Jurkat, Clone E6-1 (cell line): ENCODE measurements at regions not wholly inside any gene's neighbourhood (a gene's known extent, or its start where the extent isn't known, plus 50 kb on each side); places are given as distances from the start of the nearest gene placed in this dataset.
A peak's percentile ranks its signal among the peaks of the same experiment; 100 is the strongest.
"Not testable (repeated sequence)": the region's sequence is repeated elsewhere in the genome, so short reads cannot be mapped to it uniquely, and the experiment has no call there.

Source experiments
- DNase-seq: peaks from one replicate; pipeline ENCODE4 v3.0.0-alpha.2; 2011; ENCODE audit warnings: low read depth, low spot score
- H3K4me3 ChIP-seq: 2 replicates; pipeline ENCODE4 v1.5.1; 2011; ENCODE audit warnings: mild to moderate bottlenecking, low read length, control low read depth, moderate library complexity

DNA sequence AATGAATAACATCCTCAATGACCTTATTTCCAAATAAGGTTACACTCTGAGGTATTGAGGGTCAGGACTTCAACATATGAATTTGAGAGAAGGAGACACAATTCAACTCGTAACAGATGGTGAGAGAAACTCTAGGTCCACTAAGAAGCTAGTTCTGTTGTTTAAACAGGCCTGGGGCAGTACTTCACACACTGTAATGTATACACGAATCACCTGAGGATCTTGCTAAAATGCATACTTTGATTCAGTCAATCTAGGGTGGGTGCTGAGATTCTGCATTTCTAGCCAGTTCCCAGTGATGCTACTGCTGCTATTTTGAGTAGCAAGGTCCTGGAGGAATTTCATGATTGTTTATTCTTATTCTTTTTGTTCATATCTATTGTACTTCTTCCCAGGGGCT lies 186.8 kb downstream of the SATB1 start:
- no peak for DNase-seq
- no peak overlapping the region for H3K4me3 ChIP-seq

DNA sequence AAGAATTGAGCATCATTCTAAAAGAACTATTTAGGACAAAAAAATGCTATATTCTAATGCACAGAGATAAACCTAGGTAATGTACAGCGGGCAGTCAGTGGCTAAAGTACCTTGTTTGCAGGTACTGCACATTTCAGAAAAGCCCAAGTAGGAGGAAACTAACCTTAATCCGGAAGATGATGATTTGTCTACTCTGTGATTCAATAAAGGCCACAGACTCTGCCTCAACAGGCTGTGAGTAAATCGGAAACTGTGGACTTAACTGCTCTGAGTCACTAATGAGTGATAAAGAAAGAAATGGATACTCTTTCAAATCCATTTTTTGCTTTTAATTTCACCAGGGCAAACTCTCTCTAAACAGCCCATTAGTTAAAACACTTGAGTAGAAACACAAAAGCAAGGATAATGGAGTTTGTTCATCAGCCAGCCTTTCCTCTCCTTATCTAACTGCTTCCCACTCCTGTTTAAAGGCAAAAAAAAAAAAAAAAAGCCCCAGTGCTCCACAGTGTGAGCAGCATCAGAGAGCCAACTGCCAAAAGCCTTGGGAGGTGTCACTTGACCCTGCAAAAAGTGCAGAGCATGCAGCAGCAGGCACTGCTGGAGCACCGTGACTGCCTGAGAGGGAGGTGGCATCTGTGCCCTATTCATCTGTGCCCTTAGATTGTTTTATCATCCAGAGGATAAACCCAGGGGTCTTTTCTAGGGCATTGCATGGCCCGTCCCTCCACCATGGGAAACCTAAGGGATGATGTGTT lies 187.7 kb downstream of the SATB1 start:
- DNase-seq: no peak
- no peak overlapping the region for H3K4me3 ChIP-seq

DNA sequence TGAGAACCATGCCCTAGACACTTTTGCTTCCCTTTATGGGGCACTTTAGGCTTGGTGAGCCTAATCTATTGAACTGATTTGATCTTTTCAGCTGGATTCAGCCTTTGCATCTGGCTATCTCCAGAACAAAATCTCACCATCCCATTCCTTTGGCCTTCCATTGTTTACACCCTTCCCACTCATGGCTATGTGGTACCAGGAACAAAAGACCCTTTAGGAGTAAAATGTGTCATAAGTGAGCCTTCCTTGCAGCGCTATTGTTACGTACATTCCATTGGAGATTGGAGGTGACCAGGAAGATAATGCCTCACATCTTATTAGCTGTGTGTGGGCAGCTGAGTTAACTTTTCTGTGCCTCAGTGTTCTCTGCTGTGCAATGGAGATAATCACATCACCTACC lies 188.4 kb downstream of the SATB1 start:
- no peak for DNase-seq

DNA sequence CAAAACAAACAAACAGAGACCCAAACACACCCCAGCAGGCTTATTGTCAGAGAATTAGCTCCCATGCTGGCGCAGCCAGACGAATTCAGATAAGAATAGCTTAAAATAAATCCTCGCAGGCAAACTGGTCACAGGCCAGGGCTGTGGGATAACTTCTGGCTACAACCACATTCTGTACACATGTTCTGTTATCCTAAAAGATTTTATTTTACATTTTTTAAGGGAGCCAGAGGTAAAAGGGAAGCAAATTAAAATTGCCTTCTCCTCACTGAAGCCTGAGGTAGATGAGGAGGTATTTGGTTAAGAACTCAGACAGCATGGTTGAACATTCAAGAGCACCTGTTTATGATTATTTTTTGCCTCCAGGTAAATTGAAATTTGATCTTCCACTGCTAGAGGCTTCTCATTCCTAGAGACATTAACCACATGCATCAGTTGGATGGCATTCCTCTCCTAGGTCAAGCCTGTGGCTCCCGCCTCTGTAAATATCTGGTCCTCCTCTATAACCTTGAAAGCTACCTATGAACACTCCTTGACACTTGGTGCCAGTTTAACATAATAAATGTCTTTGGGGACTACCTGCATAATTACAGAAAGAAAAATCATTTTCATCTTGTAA lies 190.3 kb downstream of the SATB1 start:
- no peak for DNase-seq
- no peak overlapping the region for H3K4me3 ChIP-seq

More for the DNA sequence above, 188.4 kb downstream of the SATB1 start:
- H3K4me3 ChIP-seq: no peak overlapping the region

DNA sequence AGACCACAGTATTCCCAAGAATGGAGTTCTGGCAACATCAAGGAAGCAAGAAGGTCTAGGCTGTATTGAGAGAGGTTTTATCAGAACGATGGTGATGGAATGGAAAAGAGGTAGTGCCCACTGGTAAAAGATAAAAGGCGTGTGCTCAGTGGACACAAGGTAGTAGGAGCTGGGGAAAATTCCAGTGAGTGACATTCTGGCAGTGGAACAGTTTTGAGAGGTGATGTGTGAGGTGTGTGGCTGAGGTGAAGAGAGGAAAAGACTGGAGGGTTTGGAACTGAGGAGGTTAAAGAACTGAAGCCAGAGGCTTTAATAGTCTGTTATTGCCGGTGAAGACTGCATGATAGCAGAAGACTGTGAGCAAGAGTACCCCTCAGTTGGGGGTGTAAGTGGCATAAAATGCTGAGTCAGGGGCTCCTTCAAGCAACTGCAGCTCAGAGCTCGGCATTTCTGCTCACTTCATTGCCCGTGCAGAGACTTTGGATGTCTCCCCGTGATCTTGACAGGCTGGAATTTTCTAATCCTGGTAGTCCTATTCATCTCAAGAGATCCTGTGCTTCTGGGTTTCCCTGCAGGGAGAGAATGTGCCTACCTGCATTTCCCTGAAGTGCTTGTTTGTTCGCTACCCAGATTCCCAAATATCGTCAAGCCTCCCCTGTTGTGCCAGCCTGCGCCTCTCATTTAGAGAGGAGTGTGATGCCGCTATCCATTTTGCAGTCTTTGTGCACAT lies 191.0 kb downstream of the SATB1 start:
- DNase-seq: no peak
- H3K4me3 ChIP-seq: no peak overlapping the region

DNA sequence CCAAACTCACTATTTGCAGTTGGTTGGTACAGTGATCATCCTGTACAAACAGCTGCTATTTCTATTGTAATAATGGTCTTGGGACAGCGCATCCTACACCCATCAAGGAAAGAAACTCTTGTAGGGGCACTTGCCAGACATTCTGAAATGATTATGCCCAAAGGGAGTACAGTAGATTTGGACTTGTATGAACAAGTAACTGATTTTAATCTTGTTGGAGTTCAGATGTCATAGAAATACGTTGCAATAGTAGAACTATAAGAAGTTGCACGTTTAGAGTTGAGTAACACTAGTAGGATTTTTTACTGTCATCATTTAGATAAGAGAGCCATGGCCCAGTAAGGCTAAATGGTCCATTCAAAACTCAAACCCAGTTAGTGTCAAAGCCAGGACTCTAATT lies 192.8 kb downstream of the SATB1 start:
- H3K4me3 ChIP-seq: no peak overlapping the region

DNA sequence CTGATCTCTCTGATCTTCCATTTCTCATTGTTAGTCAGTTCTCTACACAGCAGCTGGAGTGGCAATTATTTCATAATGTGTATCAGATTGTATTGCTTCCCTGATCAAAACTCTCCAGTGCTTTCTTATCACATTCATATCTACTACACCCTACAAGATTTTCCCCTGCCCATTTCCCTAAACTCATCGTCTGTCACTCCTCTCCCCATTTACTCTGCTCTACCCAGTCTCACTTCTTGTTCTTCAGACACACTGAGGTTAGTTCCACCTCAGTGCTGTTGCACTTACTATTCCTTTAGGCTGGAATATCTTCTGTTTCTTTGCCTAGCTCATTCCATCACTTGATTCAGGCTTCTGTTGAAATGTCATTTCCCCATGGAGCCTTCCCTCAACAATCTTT lies 197.1 kb downstream of the SATB1 start:
- no peak for DNase-seq
- H3K4me3 ChIP-seq: no peak overlapping the region

More for the DNA sequence above, 192.8 kb downstream of the SATB1 start:
- no peak for DNase-seq

DNA sequence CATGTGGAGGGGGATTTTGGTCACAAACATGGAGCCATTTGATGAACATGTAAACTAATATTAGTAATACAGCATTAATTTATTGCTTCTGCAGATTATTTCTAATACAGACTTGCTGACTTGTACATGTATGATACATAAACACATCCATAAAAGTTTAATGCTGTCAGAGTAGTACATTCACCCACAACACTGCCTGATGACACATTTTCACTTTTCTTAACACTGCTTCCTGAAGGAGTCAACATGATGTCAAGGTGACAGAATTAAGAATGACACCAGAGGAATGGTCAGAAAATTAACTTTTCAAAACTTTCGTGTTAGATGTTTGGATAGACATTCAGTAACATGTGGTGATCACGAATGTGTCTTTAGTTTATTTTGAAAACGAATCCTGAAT lies 199.4 kb downstream of the SATB1 start:
- H3K4me3 ChIP-seq: no peak overlapping the region
- no peak for DNase-seq

DNA sequence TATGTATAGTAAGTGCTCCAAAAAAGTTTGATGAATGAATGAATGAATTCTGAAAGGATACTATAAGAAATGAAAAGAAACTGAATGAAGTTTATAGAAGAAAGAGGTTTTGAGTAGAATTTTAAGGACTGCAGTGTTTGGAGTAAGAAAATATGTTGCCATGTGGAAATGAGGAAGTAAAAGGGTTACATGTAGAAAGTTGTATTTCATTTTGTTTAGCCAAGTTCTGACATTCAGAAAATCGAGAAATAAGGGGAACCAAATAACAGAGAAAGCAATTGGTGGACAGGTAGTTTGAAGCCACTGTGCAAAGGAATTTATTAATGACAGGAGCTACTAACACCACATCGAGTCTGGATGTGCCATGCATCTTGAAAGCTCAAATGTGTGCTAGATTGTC lies 200.7 kb downstream of the SATB1 start:
- no peak for DNase-seq
- no peak overlapping the region for H3K4me3 ChIP-seq

DNA sequence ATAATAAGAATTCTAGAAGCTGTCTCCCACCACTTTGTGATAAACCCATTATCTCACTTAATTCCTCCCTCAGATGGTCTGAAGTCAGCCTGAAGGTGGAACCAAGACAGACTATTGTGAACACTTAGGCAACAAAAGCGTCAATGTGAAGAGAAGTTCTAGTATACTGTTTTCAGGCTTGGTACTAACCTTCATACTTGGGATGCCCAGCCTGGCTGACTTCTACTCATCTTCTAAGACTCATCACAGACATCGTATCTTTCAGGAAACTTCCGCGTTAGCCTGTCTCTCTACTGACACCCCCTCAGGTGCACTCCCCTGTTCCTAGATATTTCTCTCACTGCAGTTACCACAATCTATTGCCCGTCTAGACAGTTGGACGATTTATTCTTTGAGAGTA lies 201.2 kb downstream of the SATB1 start:
- DNase-seq: no peak
- no peak overlapping the region for H3K4me3 ChIP-seq

DNA sequence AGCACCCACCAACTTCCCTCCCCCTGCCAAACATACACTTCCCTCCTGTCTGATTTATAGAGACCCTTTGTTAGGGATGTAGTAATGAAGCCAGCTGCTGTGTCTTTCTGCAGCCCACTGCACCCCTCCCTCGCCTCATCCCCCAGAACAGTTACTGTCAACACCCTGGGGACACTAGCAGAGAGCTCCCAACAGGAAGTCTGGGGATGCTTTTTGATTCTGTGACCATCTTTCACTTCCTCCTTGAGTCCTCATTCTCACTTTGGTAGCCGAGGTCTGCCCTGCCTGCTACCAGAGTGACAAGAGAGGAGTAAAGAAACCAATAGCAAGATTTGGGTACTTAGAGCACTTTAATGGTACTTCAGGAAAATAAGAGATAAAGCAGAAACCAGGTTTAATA lies 201.6 kb downstream of the SATB1 start:
- no peak overlapping the region for H3K4me3 ChIP-seq

DNA sequence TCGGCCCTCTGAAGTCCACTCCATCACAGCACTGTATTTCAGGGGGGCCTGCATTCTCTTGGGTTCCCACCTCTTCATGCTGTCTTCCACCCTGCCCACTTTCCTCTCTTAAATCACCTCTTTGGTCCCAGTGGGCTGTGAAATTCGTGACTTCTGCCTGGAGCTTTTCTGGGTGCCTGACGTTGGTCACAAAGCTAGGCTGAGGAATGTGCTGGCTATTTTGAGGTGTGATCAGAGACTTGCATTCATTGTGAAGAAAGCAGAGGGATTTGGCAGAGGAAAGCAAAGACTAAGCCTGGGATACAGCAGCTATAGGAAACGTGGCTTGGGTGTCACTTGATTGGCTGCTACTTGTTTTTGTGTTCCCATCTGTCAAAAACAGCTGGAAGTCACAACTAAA lies 202.5 kb downstream of the SATB1 start:
- DNase-seq: no peak
- no peak overlapping the region for H3K4me3 ChIP-seq

More for the DNA sequence above, 201.6 kb downstream of the SATB1 start:
- DNase-seq: peak; percentile 77

DNA sequence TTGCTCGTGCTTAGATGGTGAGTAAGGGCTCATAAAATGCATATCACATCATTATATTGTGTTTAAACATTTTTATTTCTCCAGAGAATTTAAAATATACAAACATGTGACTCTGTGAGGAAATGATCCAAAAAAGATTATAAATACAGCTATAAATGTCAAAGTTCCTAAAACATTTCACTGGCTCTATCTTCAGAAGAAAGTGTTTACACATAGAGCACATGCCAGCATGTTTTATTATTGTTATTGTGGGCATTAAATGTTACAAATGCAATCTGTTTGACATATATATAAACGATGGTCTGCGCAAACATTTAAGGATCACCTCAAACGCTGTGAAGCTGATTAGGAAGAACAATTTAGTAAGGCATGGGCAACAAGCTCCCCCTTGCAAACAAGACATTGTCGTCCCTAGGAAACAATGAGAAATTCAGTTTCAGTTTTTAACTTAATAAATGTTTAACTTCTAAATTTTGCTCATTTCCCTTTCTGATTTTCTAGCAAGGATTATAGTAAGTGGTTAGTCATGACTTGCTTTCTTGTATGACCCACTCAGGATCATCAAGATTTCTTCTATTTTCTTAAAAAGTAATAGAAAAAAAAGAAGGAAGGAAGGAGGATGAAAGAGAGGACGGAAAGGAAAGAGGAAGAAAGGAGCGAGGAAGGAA lies 207.5 kb downstream of the SATB1 start:
- no peak overlapping the region for H3K4me3 ChIP-seq
- DNase-seq: no peak

DNA sequence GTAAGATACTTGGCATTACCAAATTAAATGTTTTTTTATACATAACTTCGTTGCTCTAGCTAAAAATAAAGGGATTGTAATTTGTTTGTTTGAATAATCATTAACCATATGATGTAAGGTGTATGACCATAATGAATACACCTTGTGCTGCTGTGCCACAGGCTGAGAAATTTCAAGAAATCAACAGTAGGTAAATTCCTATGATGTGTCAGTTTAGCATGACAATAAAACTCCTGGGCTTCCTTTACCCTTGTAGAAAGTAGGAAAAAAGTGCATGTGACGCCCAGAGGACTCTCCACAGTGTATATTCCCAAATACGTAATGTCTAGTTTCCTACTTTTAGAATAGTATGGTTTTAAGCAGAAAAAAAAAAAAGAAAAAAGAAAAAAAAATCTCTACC lies 208.1 kb downstream of the SATB1 start:
- no peak overlapping the region for H3K4me3 ChIP-seq
- DNase-seq: no peak

DNA sequence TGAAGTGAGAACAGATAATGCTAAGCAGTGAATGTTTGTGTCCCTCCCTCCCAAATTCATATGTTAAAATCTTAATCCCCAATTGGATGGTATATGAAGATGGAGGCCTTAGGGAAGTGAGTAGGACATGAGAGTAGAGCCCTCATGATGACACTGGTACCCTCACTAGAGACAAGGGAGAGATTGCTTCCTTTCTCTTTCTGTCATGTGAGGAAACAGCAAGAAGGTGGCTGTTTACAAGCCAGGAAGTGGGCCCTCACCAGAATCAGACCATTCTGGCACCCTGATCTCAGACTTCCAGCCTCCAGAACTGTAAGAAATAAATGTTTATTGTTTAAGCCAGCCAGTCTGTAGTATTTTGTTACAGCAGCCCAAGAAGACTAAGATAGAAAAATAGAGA lies 209.5 kb downstream of the SATB1 start:
- DNase-seq: peak; percentile 39
- no peak overlapping the region for H3K4me3 ChIP-seq

DNA sequence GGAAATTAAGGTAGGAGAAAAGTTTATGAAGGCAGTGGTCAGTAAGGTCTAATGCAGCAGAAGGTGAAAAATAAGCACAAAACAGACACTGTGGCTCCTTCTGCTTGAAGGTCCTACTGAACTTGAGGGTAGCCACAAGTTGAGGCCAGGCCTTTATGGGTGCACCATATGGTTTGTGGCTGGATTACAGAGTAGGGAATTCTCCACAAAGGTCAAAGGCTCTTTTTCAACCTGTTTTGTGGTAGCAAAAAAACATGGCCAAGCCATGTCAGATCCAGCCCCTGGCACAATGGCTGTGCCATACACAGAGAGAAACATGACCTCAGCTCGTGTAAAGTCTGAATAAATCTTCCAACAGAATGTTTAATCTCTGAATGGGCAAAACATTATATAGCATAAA lies 214.0 kb downstream of the SATB1 start:
- no peak overlapping the region for H3K4me3 ChIP-seq
- no peak for DNase-seq

DNA sequence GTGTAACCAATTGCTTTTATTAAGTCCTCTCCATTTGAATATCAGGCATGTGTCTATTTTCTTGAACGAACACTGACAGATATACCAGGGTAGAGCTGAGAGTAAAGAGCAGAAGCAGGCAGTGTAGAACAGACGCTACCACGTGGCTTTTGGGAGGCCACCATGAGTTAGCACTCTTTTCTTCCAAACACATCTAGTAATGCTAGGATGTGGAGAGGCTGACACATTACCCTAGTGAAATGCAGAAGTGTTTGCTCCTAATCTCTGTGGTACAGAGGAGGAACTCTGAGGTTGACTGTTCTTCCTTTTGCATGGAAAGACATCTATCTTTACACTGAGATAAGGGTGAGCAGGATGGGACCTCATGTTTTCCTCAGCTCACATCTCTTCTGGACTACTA lies 216.3 kb downstream of the SATB1 start:
- no peak overlapping the region for H3K4me3 ChIP-seq
- DNase-seq: no peak

DNA sequence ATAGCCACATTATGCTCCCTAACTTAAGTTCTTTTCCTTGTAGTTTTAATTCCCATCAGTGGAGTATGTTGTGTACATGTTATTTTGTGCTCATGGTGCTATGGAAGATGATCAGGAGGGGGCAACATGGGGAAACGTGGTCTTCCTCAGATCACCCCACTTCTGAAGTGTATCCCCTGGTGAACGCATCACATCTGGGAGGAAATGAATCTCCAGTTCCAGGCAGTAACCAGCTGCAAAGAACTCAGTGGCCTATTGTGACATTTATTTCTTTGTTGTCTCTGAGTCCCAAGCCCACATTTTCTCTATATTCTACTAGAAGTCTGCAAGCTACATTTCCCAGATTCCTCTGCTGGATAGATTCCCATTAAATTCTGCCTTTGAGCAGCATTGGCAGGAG lies 217.0 kb downstream of the SATB1 start:
- H3K4me3 ChIP-seq: no peak overlapping the region
- no peak for DNase-seq

DNA sequence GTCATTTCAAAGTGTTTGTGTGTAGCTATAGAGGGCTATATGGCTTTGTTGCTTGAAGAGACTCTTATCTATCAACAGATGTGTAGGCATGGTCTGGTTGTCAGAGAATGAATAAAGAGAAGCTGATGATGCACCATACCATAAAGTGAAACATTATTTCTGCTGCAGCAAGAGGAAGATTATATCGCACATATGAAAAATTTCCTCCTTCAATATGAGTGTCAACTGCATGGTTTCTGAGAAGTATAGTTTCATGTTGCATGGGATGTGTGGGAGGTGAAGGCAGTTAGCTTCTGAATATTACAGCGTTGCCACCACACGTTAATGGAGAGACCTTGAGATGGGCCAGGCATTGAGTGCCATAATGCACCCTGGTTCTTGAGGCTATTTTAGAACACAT lies 217.9 kb downstream of the SATB1 start:
- no peak overlapping the region for H3K4me3 ChIP-seq
- no peak for DNase-seq

DNA sequence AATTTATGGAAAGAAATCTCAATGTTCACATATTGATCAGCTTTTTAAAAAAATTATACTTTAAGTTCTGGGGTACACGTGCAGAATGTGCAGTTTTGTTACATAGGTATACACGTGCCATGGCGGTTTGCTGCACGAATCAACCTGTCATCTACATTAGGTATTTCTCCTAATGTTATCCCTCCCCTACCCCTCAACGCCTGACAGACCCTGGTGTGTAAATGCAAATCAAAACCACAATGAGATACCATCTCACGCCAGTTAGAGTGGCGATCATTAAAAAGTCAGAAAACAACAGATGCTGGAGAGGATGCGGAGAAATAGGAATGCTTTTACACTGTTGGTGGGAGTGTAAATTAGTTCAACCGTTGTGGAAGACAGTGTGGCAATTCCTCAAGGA lies 219.4 kb downstream of the SATB1 start:
- not testable (repeated sequence) for DNase-seq, H3K4me3 ChIP-seq
